Activated naive CD8-positive, alpha-beta T cell treated with anti-CD3 and anti-CD28 coated beads, Interleukin-2, amount 50 U/mL, for 24 hours (primary cell): ENCODE measurements at regions not wholly inside any gene's neighbourhood (a gene's known extent, or its start where the extent isn't known, plus 50 kb on each side); places are given as distances from the start of the nearest gene placed in this dataset.

Source experiments
- ATAC-seq: fragments of 150-1000 bp; cut with Tn5 transposase; one replicate; pipeline ENCODE4 v1.10.0; 2021
- DNase-seq: peaks from one replicate; pipeline ENCODE4 v3.0.0; 2021
- H3K27ac Mint-ChIP-seq: one replicate; pipeline ENCODE4 v1.8.0; 2021; ENCODE audit warnings: mild to moderate bottlenecking, mixed read lengths
- H3K27me3 Mint-ChIP-seq: one replicate; pipeline ENCODE4 v1.8.0; 2021; ENCODE audit warnings: mixed read lengths
- H3K36me3 Mint-ChIP-seq: one replicate; pipeline ENCODE4 v1.8.0; 2021; ENCODE audit warnings: low read depth, mixed read lengths
- H3K4me1 Mint-ChIP-seq: one replicate; pipeline ENCODE4 v1.8.0; 2021; ENCODE audit warnings: mixed read lengths
- H3K4me3 Mint-ChIP-seq: one replicate; pipeline ENCODE4 v1.8.0; 2021; ENCODE audit warnings: mild to moderate bottlenecking, moderate library complexity, mixed read lengths
- H3K9me3 Mint-ChIP-seq: one replicate; pipeline ENCODE4 v1.8.0; 2021; ENCODE audit warnings: mixed read lengths

- peaks cover 12% of the 10 kb centered on the region for H3K9me3 Mint-ChIP-seq
- no peak for DNase-seq
- ATAC-seq: no peak
- H3K27me3 Mint-ChIP-seq: peaks cover 16% of the 10 kb centered on the region
- H3K4me3 Mint-ChIP-seq: no peak overlapping the region
- H3K36me3 Mint-ChIP-seq: peaks cover 3% of the 10 kb centered on the region
- no peak overlapping the region for H3K27ac Mint-ChIP-seq
- H3K4me1 Mint-ChIP-seq: peaks cover 22% of the 10 kb centered on the region
Observed at GRCh38 chr6:151719070-151719469, 88.4 kb upstream of the ESR1 start.

GRCh38 chr6:151721146-151721545, 86.3 kb upstream of the ESR1 start:
- Mint-ChIP-seq H3K27ac (no peak overlapping the region), H3K9me3 (no peaks in the 10 kb centered on the region), H3K4me1 (peaks cover 23% of the 10 kb centered on the region), H3K36me3 (no peaks in the 10 kb centered on the region), H3K27me3 (peaks cover 11% of the 10 kb centered on the region), H3K4me3 (no peak overlapping the region)
- ATAC-seq (no peak), DNase-seq (no peak)

GRCh38 chr6:151721671-151722070, 85.8 kb upstream of the ESR1 start:
- Mint-ChIP-seq H3K27ac (no peak overlapping the region), H3K9me3 (no peaks in the 10 kb centered on the region), H3K36me3 (no peaks in the 10 kb centered on the region), H3K4me1 (peaks cover 23% of the 10 kb centered on the region), H3K4me3 (no peak overlapping the region), H3K27me3 (peaks cover 11% of the 10 kb centered on the region)
- ATAC-seq (no peak), DNase-seq (no peak)

GRCh38 chr6:151722342-151722741, 85.1 kb upstream of the ESR1 start:
- Mint-ChIP-seq H3K4me1 (peaks cover 23% of the 10 kb centered on the region), H3K4me3 (no peak overlapping the region), H3K36me3 (no peaks in the 10 kb centered on the region)

GRCh38 chr6:151723152-151723551, 84.3 kb upstream of the ESR1 start:
- peak; percentile 94 for ATAC-seq
- DNase-seq: peak; percentile 32

More at GRCh38 chr6:151722342-151722741, 85.1 kb upstream of the ESR1 start:
- no peaks in the 10 kb centered on the region for H3K9me3 Mint-ChIP-seq
- peak overlapping the region; percentile 8 for H3K27ac Mint-ChIP-seq
- no peak for ATAC-seq
- DNase-seq: no peak
- H3K27me3 Mint-ChIP-seq: peaks cover 11% of the 10 kb centered on the region

GRCh38 chr6:151729829-151730495, 77.5 kb upstream of the ESR1 start:
- Mint-ChIP-seq H3K36me3 (no peaks in the 10 kb centered on the region), H3K4me3 (no peak overlapping the region), H3K27ac (no peak overlapping the region), H3K9me3 (no peaks in the 10 kb centered on the region), H3K4me1 (peaks cover 5% of the 10 kb centered on the region), H3K27me3 (no peaks in the 10 kb centered on the region)
- no peak for DNase-seq
- ATAC-seq: no peak

More at GRCh38 chr6:151723152-151723551, 84.3 kb upstream of the ESR1 start:
- Mint-ChIP-seq H3K27ac (no peak overlapping the region), H3K27me3 (peaks cover 11% of the 10 kb centered on the region), H3K4me3 (no peak overlapping the region), H3K36me3 (no peaks in the 10 kb centered on the region), H3K9me3 (no peaks in the 10 kb centered on the region), H3K4me1 (peaks cover 23% of the 10 kb centered on the region)

GRCh38 chr6:151730496-151730870, 77.0 kb upstream of the ESR1 start:
- no peaks in the 10 kb centered on the region for H3K27me3 Mint-ChIP-seq
- H3K27ac Mint-ChIP-seq: no peak overlapping the region
- no peak overlapping the region for H3K4me3 Mint-ChIP-seq
- no peaks in the 10 kb centered on the region for H3K9me3 Mint-ChIP-seq
- DNase-seq (no peak), ATAC-seq (no peak)
- peaks cover 3% of the 10 kb centered on the region for H3K4me1 Mint-ChIP-seq
- no peaks in the 10 kb centered on the region for H3K36me3 Mint-ChIP-seq

- Mint-ChIP-seq H3K9me3 (no peaks in the 10 kb centered on the region), H3K27me3 (no peaks in the 10 kb centered on the region), H3K36me3 (no peaks in the 10 kb centered on the region), H3K27ac (no peak overlapping the region), H3K4me3 (no peak overlapping the region), H3K4me1 (no peaks in the 10 kb centered on the region)
- no peak for DNase-seq
- ATAC-seq: no peak
Observed at GRCh38 chr6:151731313-151731712, 76.2 kb upstream of the ESR1 start.

- no peaks in the 10 kb centered on the region for H3K4me1 Mint-ChIP-seq
Observed at GRCh38 chr6:151733680-151734320, 73.7 kb upstream of the ESR1 start.

GRCh38 chr6:151738267-151738666, 69.2 kb upstream of the ESR1 start:
- Mint-ChIP-seq H3K27ac (no peak overlapping the region), H3K36me3 (no peaks in the 10 kb centered on the region), H3K4me3 (no peak overlapping the region), H3K4me1 (no peaks in the 10 kb centered on the region), H3K27me3 (peaks cover 7% of the 10 kb centered on the region), H3K9me3 (no peaks in the 10 kb centered on the region)
- ATAC-seq (no peak), DNase-seq (no peak)

More at GRCh38 chr6:151733680-151734320, 73.7 kb upstream of the ESR1 start:
- DNase-seq (no peak), ATAC-seq (no peak)
- peaks cover 7% of the 10 kb centered on the region for H3K27me3 Mint-ChIP-seq
- no peaks in the 10 kb centered on the region for H3K36me3 Mint-ChIP-seq
- no peak overlapping the region for H3K27ac Mint-ChIP-seq
- H3K4me3 Mint-ChIP-seq: no peak overlapping the region
- no peaks in the 10 kb centered on the region for H3K9me3 Mint-ChIP-seq

- H3K27ac Mint-ChIP-seq: no peak overlapping the region
- H3K4me3 Mint-ChIP-seq: no peak overlapping the region
- no peaks in the 10 kb centered on the region for H3K4me1 Mint-ChIP-seq
- H3K9me3 Mint-ChIP-seq: no peaks in the 10 kb centered on the region
- peaks cover 7% of the 10 kb centered on the region for H3K27me3 Mint-ChIP-seq
- ATAC-seq: no peak
- no peak for DNase-seq
- no peaks in the 10 kb centered on the region for H3K36me3 Mint-ChIP-seq
Observed at GRCh38 chr6:151738960-151739359, 68.5 kb upstream of the ESR1 start.

GRCh38 chr6:151740820-151741219, 66.7 kb upstream of the ESR1 start:
- DNase-seq (no peak), ATAC-seq (no peak)
- Mint-ChIP-seq H3K27ac (no peak overlapping the region), H3K36me3 (no peaks in the 10 kb centered on the region), H3K4me3 (no peak overlapping the region), H3K4me1 (no peaks in the 10 kb centered on the region), H3K9me3 (no peaks in the 10 kb centered on the region), H3K27me3 (peaks cover 7% of the 10 kb centered on the region)

- ATAC-seq: no peak
- no peak overlapping the region for H3K27ac Mint-ChIP-seq
- no peaks in the 10 kb centered on the region for H3K27me3 Mint-ChIP-seq
- no peak for DNase-seq
- H3K36me3 Mint-ChIP-seq: no peaks in the 10 kb centered on the region
- no peaks in the 10 kb centered on the region for H3K9me3 Mint-ChIP-seq
- no peaks in the 10 kb centered on the region for H3K4me1 Mint-ChIP-seq
- no peak overlapping the region for H3K4me3 Mint-ChIP-seq
Observed at GRCh38 chr6:151747896-151748295, 59.6 kb upstream of the ESR1 start.

- DNase-seq: no peak
- no peak for ATAC-seq
- Mint-ChIP-seq H3K36me3 (no peaks in the 10 kb centered on the region), H3K9me3 (no peaks in the 10 kb centered on the region), H3K27ac (no peak overlapping the region), H3K27me3 (peaks cover 2% of the 10 kb centered on the region), H3K4me3 (no peak overlapping the region), H3K4me1 (no peaks in the 10 kb centered on the region)
Observed at GRCh38 chr6:151749341-151749740, 58.1 kb upstream of the ESR1 start.

GRCh38 chr6:151753581-151753980, 53.9 kb upstream of the ESR1 start:
- no peaks in the 10 kb centered on the region for H3K36me3 Mint-ChIP-seq
- H3K27me3 Mint-ChIP-seq: peaks cover 2% of the 10 kb centered on the region
- H3K4me1 Mint-ChIP-seq: peaks cover 19% of the 10 kb centered on the region
- H3K9me3 Mint-ChIP-seq: no peaks in the 10 kb centered on the region
- no peak for DNase-seq
- ATAC-seq: no peak
- H3K4me3 Mint-ChIP-seq: no peak overlapping the region
- H3K27ac Mint-ChIP-seq: no peak overlapping the region
